ENCODE measurements at regions not wholly inside any gene's neighbourhood (a gene's known extent, or its start where the extent isn't known, plus 50 kb on each side); places are given as distances from the start of the nearest gene placed in this dataset.

- TF ChIP-seq CTCF (conservative IDR thresholded peaks at IDR 0.05) = no peak
- Mint-ChIP-seq H3K4me1 (no peaks in the 10 kb centered on the region), H3K27ac (no peak overlapping the region), H3K4me3 (no peak overlapping the region), H3K9me3 (peaks cover 10% of the 10 kb centered on the region), H3K36me3 (ENCODE audit: low read depth) (no peaks in the 10 kb centered on the region), H3K27me3 (ENCODE audit: insufficient read depth) (no peaks in the 10 kb centered on the region)
- Histone ChIP-seq H3K27me3 (ENCODE audit: control insufficient read depth, insufficient read depth, low read length, poor library complexity, severe bottlenecking) (no peaks in the 10 kb centered on the region), H3K27ac (ENCODE audit: low read depth, low read length) (no peak overlapping the region), H3K4me3 (ENCODE audit: low read length) (no peak overlapping the region), H3K4me1 (ENCODE audit: control insufficient read depth, insufficient read depth, low read length) (no peaks in the 10 kb centered on the region), H3K9ac (ENCODE audit: extremely low read depth, low read length, poor library complexity, severe bottlenecking) (no peak overlapping the region), H3K36me3 (ENCODE audit: control insufficient read depth, insufficient read depth, low read length) (no peaks in the 10 kb centered on the region), H3K9me3 (ENCODE audit: control insufficient read depth, low read length) (no peaks in the 10 kb centered on the region)
- WGBS, 2 experiments (ENCODE audit: insufficient coverage in 1 of 2, insufficient read length in 1 of 2) = 83 to 95% methylated on average over 1 to 2 of the region's 2 CpGs
- DNase-seq = no peak
Measured at GRCh38 chr12:40172879-40173278, 51.9 kb upstream of the LRRK2 start.

GRCh38 chr12:40171501-40171900, 53.3 kb upstream of the LRRK2 start:
- Mint-ChIP-seq H3K36me3 (ENCODE audit: low read depth) (no peaks in the 10 kb centered on the region), H3K9me3 (peaks cover 10% of the 10 kb centered on the region), H3K27me3 (ENCODE audit: insufficient read depth) (no peaks in the 10 kb centered on the region), H3K27ac (no peak overlapping the region), H3K4me1 (no peaks in the 10 kb centered on the region), H3K4me3 (no peak overlapping the region)
- H3K9ac ChIP-seq (ENCODE audit: extremely low read depth, low read length, poor library complexity, severe bottlenecking) = no peak overlapping the region
- H3K4me1 ChIP-seq (ENCODE audit: control insufficient read depth, insufficient read depth, low read length) = no peaks in the 10 kb centered on the region
- no peak for DNase-seq
- no peak overlapping the region for H3K4me3 ChIP-seq (ENCODE audit: low read length)
- H3K27ac ChIP-seq (ENCODE audit: low read depth, low read length) = no peak overlapping the region
- no peaks in the 10 kb centered on the region for H3K27me3 ChIP-seq (ENCODE audit: control insufficient read depth, insufficient read depth, low read length, poor library complexity, severe bottlenecking)
- 89% methylated on average over 1 of the region's 1 CpG; no CpG with 5 or more reads in 1 of the 2 experiments for WGBS, 2 experiments (ENCODE audit: insufficient coverage in 1 of 2, insufficient read length in 1 of 2)
- peaks cover 8% of the 10 kb centered on the region for H3K9me3 ChIP-seq (ENCODE audit: control insufficient read depth, low read length)
- no peaks in the 10 kb centered on the region for H3K36me3 ChIP-seq (ENCODE audit: control insufficient read depth, insufficient read depth, low read length)
- TF ChIP-seq CTCF (conservative IDR thresholded peaks at IDR 0.05) = no peak

GRCh38 chr12:40171066-40171465, 53.7 kb upstream of the LRRK2 start:
- Histone ChIP-seq H3K27me3 (ENCODE audit: control insufficient read depth, insufficient read depth, low read length, poor library complexity, severe bottlenecking) (no peaks in the 10 kb centered on the region), H3K9ac (ENCODE audit: extremely low read depth, low read length, poor library complexity, severe bottlenecking) (no peak overlapping the region), H3K4me1 (ENCODE audit: control insufficient read depth, insufficient read depth, low read length) (no peaks in the 10 kb centered on the region), H3K27ac (ENCODE audit: low read depth, low read length) (no peak overlapping the region), H3K9me3 (ENCODE audit: control insufficient read depth, low read length) (peaks cover 12% of the 10 kb centered on the region), H3K36me3 (ENCODE audit: control insufficient read depth, insufficient read depth, low read length) (no peaks in the 10 kb centered on the region), H3K4me3 (ENCODE audit: low read length) (no peak overlapping the region)
- H3K27me3 Mint-ChIP-seq (ENCODE audit: insufficient read depth) = no peaks in the 10 kb centered on the region
- no peak for DNase-seq
- no peaks in the 10 kb centered on the region for H3K4me1 Mint-ChIP-seq
- peaks cover 10% of the 10 kb centered on the region for H3K9me3 Mint-ChIP-seq
- no peak for TF ChIP-seq CTCF (conservative IDR thresholded peaks at IDR 0.05)
- WGBS, 2 experiments (ENCODE audit: insufficient coverage in 1 of 2, insufficient read length in 1 of 2) = no CpG with 5 or more reads among the region's 1 CpG
- no peak overlapping the region for H3K27ac Mint-ChIP-seq
- H3K36me3 Mint-ChIP-seq (ENCODE audit: low read depth) = no peaks in the 10 kb centered on the region
- H3K4me3 Mint-ChIP-seq = no peak overlapping the region

All from endodermal cell (in vitro differentiated cells).